ENCODE measurements at regions not wholly inside any gene's neighbourhood (a gene's known extent, or its start where the extent isn't known, plus 50 kb on each side); places are given as distances from the start of the nearest gene placed in this dataset.

DNA sequence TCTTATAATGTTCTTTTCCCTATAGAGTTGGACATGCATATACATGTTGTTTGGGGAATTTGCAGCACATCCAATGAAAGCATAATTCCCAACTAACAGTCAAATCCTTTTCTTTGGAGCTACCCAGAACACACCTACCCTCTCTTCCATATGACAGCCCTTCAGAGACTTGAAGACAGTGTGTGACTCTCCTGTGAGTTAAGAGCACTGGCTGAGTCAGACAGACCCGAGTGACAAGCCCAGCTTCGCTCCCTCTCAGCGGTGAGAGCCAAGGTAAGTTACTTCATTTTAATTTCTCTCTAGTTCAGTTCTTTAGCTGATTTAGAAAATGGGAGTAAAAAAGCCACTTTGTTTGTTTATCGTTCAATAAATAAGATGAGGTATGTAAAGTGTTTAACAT lies 86.3 kb downstream of the RTL9 start:
- TF ChIP-seq CTCF (conservative IDR thresholded peaks at IDR 0.05): no peak
- no peak overlapping the region for H3K27ac ChIP-seq

GRCh38 chrX:110448459-110448858 lies 89.8 kb downstream of the RTL9 start:
- no peak for TF ChIP-seq CTCF (conservative IDR thresholded peaks at IDR 0.05)
- H3K27ac ChIP-seq: no peak overlapping the region

DNA sequence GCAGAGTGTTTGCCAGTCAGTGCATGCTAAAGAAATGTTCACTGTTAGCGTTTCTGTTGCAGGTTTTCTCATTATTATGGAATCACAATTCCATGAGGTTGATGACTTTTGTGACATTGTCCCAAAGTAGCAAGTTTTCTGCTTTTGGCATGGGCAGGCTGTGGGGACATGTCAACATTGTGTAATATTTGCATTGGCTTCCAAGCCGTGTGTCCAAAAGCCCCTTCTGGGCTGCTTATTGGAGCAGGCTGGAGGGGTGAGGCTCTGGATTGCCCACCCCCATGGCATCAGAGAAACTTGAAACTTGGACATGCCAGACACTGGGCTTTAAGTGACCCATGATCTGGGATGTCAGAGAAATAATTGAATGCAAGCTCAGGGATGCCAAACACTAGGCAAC lies 90.7 kb downstream of the RTL9 start:
- no peak overlapping the region for H3K27ac ChIP-seq
- no peak for TF ChIP-seq CTCF (conservative IDR thresholded peaks at IDR 0.05)

GRCh38 chrX:110450050-110450449 lies 91.4 kb downstream of the RTL9 start:
- TF ChIP-seq CTCF (conservative IDR thresholded peaks at IDR 0.05): peak; percentile 69
- H3K27ac ChIP-seq: no peak overlapping the region

GRCh38 chrX:110454336-110454735 lies 95.7 kb downstream of the RTL9 start:
- H3K27ac ChIP-seq: no peak overlapping the region
- no peak for TF ChIP-seq CTCF (conservative IDR thresholded peaks at IDR 0.05)

DNA sequence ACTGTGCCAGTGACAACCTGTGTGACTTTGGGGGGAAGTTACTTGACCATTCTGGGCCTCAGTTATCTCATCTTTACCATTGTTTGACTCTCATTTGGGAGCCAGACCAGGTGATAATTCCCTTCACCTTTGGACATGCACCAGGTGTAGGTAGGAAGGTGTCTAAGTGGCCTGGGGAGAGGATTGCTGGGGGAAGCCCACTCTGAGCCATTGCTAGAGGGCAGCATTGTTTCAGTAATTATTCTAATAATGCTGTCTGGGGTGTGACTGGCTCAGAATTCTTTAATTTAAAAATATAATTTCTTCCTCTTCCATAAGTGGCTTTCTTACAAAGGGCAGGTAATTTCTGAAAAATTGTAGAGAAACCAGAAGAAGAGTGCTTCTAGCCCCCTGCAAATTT lies 104.3 kb downstream of the RTL9 start:
- TF ChIP-seq CTCF (conservative IDR thresholded peaks at IDR 0.05): 0 out of 2 replicates have a peak, but pooled peaks have one; percentile 21
- no peak overlapping the region for H3K27ac ChIP-seq

GRCh38 chrX:110466790-110467189 lies 108.1 kb downstream of the RTL9 start:
- TF ChIP-seq CTCF (conservative IDR thresholded peaks at IDR 0.05): no peak
- no peak overlapping the region for H3K27ac ChIP-seq

DNA sequence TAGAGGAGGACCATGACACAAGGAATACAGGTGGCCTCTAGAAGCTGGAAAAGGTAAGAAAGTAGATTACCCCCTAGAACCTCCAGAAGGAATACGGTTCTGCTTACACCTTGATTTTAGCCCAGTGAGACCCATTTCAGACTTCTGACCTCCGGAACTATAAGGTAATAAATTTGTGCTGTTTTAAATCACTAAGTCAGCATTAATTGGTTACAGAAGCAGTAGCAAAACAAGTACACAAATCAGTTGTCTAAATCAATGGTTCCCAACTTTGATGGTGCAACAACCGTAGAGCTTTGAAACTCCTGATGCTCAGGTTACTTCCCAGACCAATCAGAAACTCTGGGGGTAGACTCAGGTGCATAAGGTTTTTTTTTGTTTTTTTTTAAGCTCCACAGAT lies 113.6 kb downstream of the RTL9 start:
- no peak for TF ChIP-seq CTCF (conservative IDR thresholded peaks at IDR 0.05)
- no peak overlapping the region for H3K27ac ChIP-seq
